SK-N-MC (cell line): ENCODE measurements at regions not wholly inside any gene's neighbourhood (a gene's known extent, or its start where the extent isn't known, plus 50 kb on each side); places are given as distances from the start of the nearest gene placed in this dataset.
"Not testable (repeated sequence)": the region's sequence is repeated elsewhere in the genome, so short reads cannot be mapped to it uniquely, and the experiment has no call there.

Experiments
- EZH2 ChIP-seq: fragments of 200-600 bp; sonication (generic); IDR thresholded peaks from one replicate; pipeline ENCODE4 v1.6.1; 2017; ENCODE audit warnings: antibody characterized with exemption
- FOXP2 ChIP-seq: optimal IDR thresholded peaks from 2 replicates; pipeline ENCODE3; 2011; ENCODE audit warnings: mild to moderate bottlenecking, moderate library complexity; ENCODE audit not compliant: insufficient read depth; ENCODE audit errors: extremely low read length, control extremely low read depth
- POLR2AphosphoS5 ChIP-seq: IDR thresholded peaks from 2 replicates; pipeline ENCODE4 v1.6.1; 2012; ENCODE audit warnings: mild to moderate bottlenecking, low read depth, low read length, borderline replicate concordance

DNA sequence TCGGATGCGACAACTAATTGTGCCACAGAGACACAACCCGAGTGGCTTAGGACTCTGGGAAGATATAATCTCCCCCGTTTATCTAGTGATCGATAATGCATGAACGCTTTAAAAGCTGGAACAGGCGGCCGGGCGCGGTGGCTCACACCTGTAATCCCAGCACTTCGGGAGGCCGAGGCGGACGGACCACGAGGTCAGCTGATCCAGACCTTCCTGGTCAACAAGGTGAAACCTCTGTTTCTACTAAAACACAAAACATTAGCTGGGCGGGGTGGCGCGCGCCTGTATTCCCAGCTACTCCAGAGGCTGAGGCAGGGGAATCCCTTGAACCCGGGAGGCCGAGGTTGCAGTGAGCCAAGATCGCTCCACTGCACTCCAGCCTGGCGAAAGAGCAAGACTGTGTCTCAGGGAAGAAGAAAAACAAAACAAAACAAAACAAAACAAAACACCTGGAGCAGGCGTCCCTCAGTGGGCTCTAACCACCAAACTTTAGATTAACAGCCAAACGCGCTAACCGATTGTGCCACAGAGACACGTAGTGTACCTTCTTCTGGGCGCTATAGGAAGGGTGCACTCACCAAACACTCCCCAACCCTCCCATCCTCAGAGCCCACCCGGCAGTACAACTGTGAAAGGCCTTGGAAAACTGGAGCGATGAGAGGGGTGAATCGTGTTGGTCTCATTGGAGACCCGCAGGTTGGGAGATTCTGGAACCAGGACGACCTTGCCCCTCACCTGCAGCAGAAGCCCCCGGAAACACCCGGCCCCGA lies 53.3 kb upstream of the PPIAL4F start:
- TF ChIP-seq POLR2AphosphoS5, EZH2, FOXP2: not testable (repeated sequence)
